ENCODE measurements at regions not wholly inside any gene's neighbourhood (a gene's known extent, or its start where the extent isn't known, plus 50 kb on each side); places are given as distances from the start of the nearest gene placed in this dataset.
"Not testable (repeated sequence)": the region's sequence is repeated elsewhere in the genome, so short reads cannot be mapped to it uniquely, and the experiment has no call there.

DNA sequence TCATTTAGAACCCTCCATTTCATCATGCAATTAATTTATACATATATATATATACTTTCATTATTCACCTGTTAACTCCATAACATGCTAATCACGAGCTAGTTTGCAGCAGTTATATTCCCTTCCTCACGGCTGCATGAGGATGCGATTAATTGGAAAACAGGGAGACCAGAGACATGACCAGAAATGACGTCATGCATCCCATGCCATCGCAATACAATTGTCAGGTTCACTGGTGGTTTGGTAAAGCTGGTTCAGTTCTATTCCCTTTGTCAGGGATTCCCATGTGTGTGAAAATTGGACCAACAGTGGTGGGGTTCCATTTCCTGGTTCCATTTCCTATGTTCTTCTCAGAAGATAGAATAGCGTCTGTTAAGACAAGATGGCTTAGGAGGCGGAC, 440.4 kb upstream of the ERCC4 start:
- Mint-ChIP-seq H3K36me3 (no peaks in the 10 kb centered on the region), H3K9me3 (peaks cover 11% of the 10 kb centered on the region in 2 donors), H3K27ac (no peak overlapping the region)
- ATAC-seq (no peak), DNase-seq (ENCODE audit: low spot score in 2 of 2) (no peak)

DNA sequence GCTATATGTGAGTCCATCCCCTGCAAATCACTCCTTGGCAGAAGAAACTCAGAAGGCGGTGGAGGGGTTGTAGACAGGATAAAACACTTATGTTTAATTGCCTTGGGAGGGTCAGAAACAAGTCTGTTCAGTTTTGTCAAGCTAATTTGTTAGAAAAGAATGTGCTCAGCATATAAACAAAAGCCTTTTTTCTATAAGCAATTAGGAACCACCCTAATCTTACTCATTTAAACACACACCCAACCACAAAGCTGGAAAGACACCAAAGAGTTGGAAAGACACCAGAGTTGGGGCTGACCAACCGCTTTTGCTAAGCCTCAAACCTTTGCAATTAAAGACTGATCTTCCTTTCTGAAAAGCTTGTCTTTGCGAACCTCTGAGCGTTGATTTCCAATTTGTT, 439.2 kb upstream of the ERCC4 start:
- no peaks in the 10 kb centered on the region for H3K36me3 Mint-ChIP-seq
- H3K27ac Mint-ChIP-seq: no peak overlapping the region
- ATAC-seq: no peak
- peaks cover 15 to 19% of the 10 kb centered on the region in 2 donors for H3K9me3 Mint-ChIP-seq
- no peak for DNase-seq (ENCODE audit: low spot score in 2 of 2)

DNA sequence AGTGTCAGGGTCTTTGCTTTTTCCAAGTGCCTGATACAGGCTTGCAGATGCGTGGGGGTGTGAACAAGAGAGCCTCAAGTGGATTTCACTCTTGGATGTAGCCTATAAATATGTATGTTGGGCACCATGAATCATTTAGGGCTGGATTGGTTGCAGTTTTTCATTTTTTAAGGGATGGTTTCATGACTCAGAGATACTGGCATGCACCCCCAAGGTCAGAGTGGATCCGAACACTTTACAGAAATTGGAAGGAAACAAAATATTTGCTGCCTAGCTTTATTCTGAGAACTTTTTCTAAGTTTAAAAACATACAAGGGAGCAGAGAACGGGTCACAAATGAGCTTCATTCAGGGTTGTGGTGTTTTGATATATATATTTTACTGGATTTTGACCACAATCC, 436.8 kb upstream of the ERCC4 start:
- no peak overlapping the region for H3K27ac Mint-ChIP-seq
- DNase-seq (ENCODE audit: low spot score in 2 of 2): no peak
- H3K36me3 Mint-ChIP-seq: no peaks in the 10 kb centered on the region
- no peak for ATAC-seq
- H3K9me3 Mint-ChIP-seq: peaks cover 18 to 23% of the 10 kb centered on the region in 2 donors

DNA sequence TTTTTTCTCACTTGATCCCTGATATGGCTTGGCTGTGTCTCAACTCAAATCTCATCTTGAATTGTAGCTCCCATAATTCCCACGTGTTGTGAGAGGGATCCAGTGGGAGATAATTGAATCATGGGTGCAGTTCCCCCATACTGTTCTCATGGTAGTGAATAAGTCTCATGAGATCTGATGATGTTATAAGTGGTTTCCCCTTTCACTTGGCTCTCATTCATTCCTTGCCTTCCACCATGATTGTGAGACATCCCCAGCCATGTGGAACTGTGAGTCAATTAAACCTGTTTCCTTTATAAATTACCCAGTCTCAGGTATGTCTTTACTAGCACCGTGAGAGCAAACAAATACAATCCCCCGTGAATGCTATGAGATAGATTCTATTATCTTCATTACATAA, 430.5 kb upstream of the ERCC4 start:
- peaks cover 16 to 20% of the 10 kb centered on the region in 2 donors for H3K9me3 Mint-ChIP-seq
- not testable (repeated sequence) for H3K36me3 Mint-ChIP-seq, ATAC-seq

DNA sequence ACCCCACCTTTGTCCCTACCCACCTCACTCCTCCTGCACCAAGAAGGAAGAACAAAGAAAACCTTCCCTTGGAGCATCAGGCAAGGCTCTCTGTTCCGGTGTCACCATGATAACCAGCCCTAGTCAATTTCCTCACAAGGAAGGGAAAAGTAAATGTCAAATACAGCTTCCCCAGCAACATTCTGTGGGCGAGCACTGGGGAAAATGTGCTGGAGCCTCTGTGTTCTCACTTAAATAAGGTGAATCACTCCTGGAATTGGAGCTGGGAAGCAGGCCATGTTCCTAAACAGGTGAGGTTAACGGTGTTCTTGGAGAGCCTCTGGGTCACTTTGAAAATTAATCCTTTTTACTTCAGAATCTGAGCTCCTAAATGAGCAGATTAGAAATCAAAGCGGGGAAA, 427.9 kb upstream of the ERCC4 start:
- peaks cover 6 to 10% of the 10 kb centered on the region in 2 donors for H3K9me3 Mint-ChIP-seq
- H3K36me3 Mint-ChIP-seq: no peaks in the 10 kb centered on the region
- ATAC-seq (no peak), DNase-seq (ENCODE audit: low spot score in 2 of 2) (no peak)
- no peak overlapping the region for H3K27ac Mint-ChIP-seq

More for the DNA sequence above, 430.5 kb upstream of the ERCC4 start:
- DNase-seq (ENCODE audit: low spot score in 2 of 2); H3K27ac Mint-ChIP-seq: not testable (repeated sequence)

DNA sequence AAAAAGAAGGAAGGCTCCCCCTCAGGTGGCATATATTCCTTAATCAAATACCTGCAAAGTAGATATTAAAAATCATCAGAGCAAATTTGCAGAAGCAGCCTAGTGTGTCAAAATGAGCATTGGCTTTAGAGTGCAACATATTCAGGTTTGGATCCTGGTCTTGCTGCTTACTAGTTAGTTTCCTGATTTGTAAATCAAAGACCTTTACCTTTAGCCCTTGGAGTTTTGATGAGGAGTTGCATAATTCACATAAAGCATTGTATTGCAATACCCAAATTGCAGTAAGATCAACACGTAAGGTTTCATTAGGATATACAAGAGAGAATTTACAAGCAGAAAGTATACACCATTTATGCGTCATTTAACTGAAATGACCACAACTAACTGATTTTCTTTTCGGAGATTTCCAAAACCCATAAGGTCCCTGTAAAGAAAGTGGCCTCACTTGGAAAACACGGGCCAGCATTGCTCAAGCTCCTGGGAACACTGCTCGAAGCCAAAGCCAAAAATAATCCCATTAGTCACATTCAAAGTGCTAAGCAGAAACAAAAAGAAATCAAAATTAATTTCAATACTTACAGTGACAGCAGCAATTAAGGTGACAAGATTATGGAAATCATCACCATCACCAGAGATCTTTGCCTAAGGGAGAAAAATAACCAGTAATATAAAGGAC, 415.9 kb upstream of the ERCC4 start:
- DNase-seq (ENCODE audit: low spot score in 2 of 2) (no peak), ATAC-seq (no peak)

DNA sequence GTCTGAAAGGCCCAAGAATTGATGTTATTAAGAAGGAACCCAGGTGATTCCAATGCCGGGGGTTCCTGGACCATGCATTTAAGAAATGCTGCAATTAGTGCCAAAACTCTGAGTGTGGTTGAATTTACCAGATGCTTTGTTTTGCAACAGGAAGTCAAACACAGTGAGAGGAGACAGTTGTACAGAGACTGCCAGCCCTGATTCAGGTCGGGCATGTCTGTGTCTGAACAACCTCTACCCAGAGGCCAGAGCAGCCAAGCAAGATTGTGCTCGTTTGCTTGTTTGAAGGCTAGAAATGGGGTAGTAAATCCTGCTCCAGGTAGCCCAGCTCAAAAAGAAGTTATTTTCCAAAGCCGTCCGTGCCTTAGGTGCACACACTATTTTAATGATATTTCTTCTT, 412.4 kb upstream of the ERCC4 start:
- no peak for ATAC-seq
- H3K27ac Mint-ChIP-seq: no peak overlapping the region
- DNase-seq (ENCODE audit: low spot score in 2 of 2): no peak
- H3K9me3 Mint-ChIP-seq: peaks cover 0 to 12% of the 10 kb centered on the region in 2 donors
- H3K36me3 Mint-ChIP-seq: no peaks in the 10 kb centered on the region

More for the DNA sequence above, 415.9 kb upstream of the ERCC4 start:
- H3K36me3 Mint-ChIP-seq: no peaks in the 10 kb centered on the region
- peaks cover 6 to 11% of the 10 kb centered on the region in 2 donors for H3K9me3 Mint-ChIP-seq
- no peak overlapping the region for H3K27ac Mint-ChIP-seq

DNA sequence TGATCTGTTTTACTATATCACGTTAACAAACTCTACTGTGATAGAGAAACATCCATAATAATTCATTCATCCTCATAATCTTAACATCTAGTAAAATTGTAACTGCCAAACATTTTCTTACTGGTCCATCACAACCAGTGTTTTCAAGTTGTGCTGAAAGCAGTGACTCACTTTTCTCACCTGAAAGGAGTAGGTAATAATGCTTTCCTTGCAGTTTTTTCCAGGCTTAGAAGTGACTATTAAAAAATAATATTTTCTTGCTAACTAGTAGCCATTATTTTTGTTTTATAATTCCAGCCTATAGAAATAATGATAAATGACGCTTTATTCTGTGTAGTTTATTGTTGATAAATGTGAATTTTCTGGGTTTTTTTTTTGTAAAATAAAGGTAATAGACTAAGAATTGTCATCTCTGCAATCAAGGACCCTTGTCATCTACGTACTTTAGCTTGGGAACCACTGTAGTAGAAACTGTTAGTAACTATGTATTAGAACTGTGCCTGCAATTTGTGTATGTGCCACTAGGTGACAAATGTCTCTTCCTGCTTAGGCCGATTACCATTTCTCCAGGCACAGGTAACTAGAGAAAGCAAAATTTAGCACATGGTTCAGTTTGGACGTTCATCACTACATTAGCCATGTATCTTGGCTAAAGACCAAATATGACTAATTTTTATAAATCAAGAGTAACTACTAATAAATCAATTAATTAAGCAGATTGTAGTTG, 409.4 kb upstream of the ERCC4 start:
- no peak overlapping the region for H3K27ac Mint-ChIP-seq
- DNase-seq (ENCODE audit: low spot score in 2 of 2) (no peak), ATAC-seq (no peak)
- H3K9me3 Mint-ChIP-seq: peaks cover 6 to 28% of the 10 kb centered on the region in 2 donors
- H3K36me3 Mint-ChIP-seq: peaks cover 0 to 4% of the 10 kb centered on the region in 2 donors

DNA sequence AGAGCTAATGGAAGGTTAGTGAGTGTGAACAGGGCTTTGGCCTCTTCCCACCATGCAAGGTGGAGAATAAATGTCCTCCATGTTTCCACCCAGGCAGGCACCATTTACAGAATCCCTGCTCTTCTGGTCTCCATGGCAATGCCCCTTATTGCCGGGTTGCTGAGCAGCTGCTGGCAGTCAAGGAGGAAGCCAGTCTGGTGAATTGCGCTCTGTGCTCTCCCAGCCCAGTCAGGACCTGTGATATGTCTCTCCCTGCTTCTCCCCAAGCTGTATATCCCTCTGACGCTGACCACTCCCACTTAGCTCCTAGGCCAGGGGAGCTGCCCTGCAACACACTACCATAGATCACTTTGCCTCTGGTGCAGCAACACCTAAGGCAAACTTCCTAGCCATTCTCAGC, 402.1 kb upstream of the ERCC4 start:
- Mint-ChIP-seq H3K27ac (no peak overlapping the region), H3K36me3 (peaks cover 0 to 10% of the 10 kb centered on the region in 2 donors), H3K9me3 (peaks cover 16 to 27% of the 10 kb centered on the region in 2 donors)
- ATAC-seq: no peak
- DNase-seq (ENCODE audit: low spot score in 2 of 2): no peak

DNA sequence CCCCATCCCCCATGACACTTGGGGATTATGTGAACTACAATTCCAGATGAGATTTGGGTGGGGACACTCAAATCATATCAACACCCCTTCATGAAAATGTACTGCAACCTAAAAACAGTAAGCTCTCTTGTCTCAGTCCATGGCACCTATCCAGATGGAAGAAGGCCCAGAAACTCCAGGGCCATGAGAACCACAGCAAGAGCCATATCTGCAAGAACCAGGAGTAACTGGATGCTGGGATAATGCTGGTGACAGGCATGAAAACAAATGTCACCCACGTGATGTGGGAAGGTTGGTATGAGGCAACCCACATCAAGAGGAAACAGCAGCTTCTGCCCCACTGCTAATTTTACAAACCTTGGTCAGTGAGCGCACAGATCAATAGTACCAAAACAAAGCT, 400.1 kb upstream of the ERCC4 start:
- DNase-seq (ENCODE audit: low spot score in 2 of 2) (no peak), ATAC-seq (no peak)
- Mint-ChIP-seq H3K9me3 (peaks cover 10 to 12% of the 10 kb centered on the region in 2 donors), H3K36me3 (peaks cover 0 to 5% of the 10 kb centered on the region in 2 donors), H3K27ac (no peak overlapping the region)

DNA sequence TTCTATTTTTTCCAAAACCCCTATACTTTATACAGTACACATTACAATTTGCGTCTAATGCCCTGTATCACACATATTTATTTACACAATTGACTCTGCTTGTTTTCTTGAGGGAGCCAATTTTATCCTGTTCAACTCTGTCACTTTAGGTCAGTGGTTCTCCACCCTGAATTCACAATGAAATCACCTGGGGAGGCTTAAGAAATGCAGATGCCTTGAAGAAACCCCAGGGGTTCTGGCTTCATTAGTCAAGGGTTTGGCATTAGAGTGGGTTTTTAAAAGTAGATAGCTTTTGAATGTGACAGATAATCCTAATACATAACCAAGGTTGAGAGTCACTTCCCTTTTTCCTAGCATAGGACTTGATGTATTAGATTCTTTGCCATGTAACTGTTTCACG, 398.6 kb upstream of the ERCC4 start:
- Mint-ChIP-seq H3K9me3 (peaks cover 4 to 5% of the 10 kb centered on the region in 2 donors), H3K27ac (no peak overlapping the region), H3K36me3 (no peaks in the 10 kb centered on the region)
- no peak for ATAC-seq
- DNase-seq (ENCODE audit: low spot score in 2 of 2): no peak

DNA sequence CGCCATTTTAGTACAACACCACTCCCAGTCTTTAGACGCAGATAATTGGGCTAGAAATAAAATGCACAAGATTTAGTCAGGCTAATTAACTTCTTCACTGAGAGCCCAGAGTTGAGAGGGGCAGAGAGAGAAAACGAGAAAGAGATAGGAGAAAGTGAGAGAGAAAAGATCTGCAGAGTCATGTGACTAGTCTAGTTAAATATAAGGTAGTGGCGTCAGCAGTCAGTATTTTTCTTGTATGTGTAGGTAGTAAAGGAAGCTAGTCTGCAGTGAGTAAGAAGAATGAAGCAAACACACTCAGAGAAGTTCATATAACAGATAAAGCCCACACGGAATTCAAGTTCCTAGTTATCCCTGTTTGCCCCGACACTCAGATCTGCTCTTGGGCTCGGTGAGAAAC, 392.6 kb upstream of the ERCC4 start:
- no peaks in the 10 kb centered on the region for H3K36me3 Mint-ChIP-seq
- DNase-seq (ENCODE audit: low spot score in 2 of 2) (no peak), ATAC-seq (no peak)
- H3K9me3 Mint-ChIP-seq: peaks cover 0 to 3% of the 10 kb centered on the region in 2 donors
- H3K27ac Mint-ChIP-seq: no peak overlapping the region

DNA sequence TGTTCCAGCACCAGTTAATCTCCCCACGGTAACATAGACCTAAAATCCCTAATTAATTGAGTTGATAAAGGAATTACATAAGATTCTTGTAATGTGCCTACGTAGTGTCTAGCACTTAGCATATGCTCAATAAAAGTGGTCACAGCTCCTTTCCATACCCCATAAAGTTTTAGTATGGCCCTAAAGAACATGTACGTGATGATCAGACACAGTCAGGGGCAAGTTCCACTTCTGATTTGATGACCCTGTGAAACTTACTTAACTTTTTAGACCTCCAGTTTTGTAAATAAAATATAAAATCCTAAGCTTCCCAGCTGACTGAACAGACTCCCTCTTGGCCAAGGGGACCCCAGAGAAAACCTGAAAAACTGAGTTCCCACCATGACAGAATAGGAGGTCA, 391.3 kb upstream of the ERCC4 start:
- H3K27ac Mint-ChIP-seq: no peak overlapping the region
- DNase-seq (ENCODE audit: low spot score in 2 of 2) (no peak), ATAC-seq (no peak)
- peaks cover 9 to 14% of the 10 kb centered on the region in 2 donors for H3K9me3 Mint-ChIP-seq
- no peaks in the 10 kb centered on the region for H3K36me3 Mint-ChIP-seq

DNA sequence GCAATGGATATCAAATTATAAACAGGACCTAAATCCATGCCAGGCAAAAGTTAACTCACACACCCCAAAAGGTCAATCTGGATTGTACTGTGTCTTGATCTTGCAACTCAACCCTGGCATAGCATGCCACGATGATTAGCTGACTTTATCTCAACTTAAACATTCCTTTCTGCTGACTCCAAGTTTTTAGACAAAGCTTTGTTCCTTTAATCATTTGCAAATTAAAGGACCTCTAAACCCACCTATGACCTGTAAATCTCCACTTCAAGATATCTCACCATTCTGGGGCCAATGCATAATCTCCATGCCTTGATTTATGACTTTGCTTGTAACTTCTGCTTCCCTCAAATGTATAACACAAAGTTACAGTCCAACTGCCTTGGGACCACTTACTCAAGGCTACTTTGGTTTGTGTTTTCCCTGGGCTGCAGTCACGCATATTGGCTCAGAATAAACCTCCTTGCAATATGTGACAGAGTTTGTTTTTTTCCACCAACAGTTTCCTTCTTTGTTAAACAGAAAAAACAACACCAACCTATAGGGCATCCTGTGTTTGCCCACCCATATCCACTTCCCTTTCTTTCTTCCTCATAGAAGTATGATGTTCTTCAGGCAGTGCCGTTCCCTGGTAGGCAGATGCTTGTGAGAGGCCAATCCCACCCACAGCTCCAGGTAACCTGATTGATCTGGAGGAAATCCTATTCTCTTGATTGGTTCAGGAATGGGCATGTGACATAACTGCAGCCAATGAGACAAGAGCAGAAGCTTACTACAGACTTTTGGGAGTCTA, 390.6 kb upstream of the ERCC4 start:
- ATAC-seq (no peak), DNase-seq (ENCODE audit: low spot score in 2 of 2) (no peak)
- Mint-ChIP-seq H3K36me3 (no peaks in the 10 kb centered on the region), H3K27ac (no peak overlapping the region), H3K9me3 (peaks cover 9 to 14% of the 10 kb centered on the region in 2 donors)

DNA sequence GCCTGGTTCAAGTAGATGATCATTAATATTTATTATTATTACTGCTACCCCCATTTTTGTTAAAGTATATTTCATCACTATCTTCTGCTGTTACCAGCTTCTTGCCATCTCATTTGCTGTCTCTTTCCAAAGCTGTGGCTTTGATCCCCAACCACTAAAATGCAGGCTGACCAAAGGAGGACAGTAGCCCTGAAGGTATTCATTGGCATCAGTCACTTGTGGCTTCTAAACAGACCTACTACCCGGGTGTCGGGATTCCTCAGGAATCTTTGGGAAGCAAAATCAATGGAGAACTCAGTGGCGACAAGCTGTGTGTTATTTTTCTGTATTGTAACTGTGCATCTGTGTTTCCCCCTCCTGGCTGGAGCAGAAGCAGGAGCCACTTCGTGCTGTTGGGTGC, 379.2 kb upstream of the ERCC4 start:
- ATAC-seq: no peak
- no peak for DNase-seq (ENCODE audit: low spot score in 2 of 2)
- Mint-ChIP-seq H3K27ac (no peak overlapping the region), H3K9me3 (peaks cover 0 to 14% of the 10 kb centered on the region in 2 donors), H3K36me3 (no peaks in the 10 kb centered on the region)

DNA sequence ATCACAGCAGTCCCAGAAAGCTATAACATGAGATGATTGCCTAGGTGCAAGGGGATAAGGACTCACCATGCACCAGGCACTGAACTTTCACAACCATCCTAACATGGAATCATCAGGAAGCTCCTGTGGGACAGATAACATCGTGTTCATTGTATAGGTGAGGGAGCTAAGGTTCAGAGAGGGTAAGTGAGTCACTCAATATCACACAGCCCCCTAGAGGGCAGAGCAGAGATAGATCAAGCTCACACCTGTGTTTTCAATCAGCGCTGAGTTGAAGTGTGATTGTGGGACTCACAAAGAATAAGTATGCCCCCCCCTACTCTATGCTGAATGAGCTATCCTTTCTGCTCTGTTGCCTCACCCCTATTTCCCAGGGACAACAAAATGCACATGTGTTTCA, 377.7 kb upstream of the ERCC4 start:
- DNase-seq (ENCODE audit: low spot score in 2 of 2) (no peak), ATAC-seq (no peak)
- H3K9me3 Mint-ChIP-seq: peaks cover 0 to 14% of the 10 kb centered on the region in 2 donors
- H3K27ac Mint-ChIP-seq: no peak overlapping the region
- no peaks in the 10 kb centered on the region for H3K36me3 Mint-ChIP-seq

DNA sequence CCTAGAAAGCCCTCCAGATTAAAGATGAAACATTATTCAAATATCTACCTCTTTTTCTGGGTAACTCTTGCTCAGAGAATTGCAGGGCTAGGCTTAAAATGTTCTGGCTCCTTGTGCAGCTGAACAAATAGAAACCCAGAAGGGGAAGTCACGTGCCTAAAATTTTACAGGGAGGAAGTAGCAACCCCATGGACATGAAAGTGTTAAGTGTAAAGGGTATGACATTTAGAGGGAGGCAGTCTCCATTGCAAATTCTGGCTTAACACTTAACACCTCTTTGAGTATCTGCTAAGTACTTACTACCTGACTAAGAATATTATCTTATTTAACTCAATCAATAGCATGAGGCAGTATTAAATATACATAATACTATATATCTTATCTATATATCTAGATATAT, 376.1 kb upstream of the ERCC4 start:
- H3K36me3 Mint-ChIP-seq: no peaks in the 10 kb centered on the region
- DNase-seq (ENCODE audit: low spot score in 2 of 2): no peak
- peaks cover 0 to 14% of the 10 kb centered on the region in 2 donors for H3K9me3 Mint-ChIP-seq
- ATAC-seq: no peak
- H3K27ac Mint-ChIP-seq: no peak overlapping the region

Data from activated naive CD4-positive, alpha-beta T cell treated with anti-CD3 and anti-CD28 coated beads, Interleukin-2, amount 50 U/mL, for 72 hours (primary cell).